Mesodermal cell (in vitro differentiated cells): ENCODE measurements at regions not wholly inside any gene's neighbourhood (a gene's known extent, or its start where the extent isn't known, plus 50 kb on each side); places are given as distances from the start of the nearest gene placed in this dataset.

Source experiments
- H3K27ac ChIP-seq: 2 replicates; pipeline ENCODE4 v1.7.0; 2013; ENCODE audit warnings: mild to moderate bottlenecking, low read depth, low read length, moderate library complexity; ENCODE audit not compliant: severe bottlenecking
- H3K36me3 ChIP-seq: 2 replicates; pipeline ENCODE4 v1.7.1; 2013; ENCODE audit warnings: mild to moderate bottlenecking, low read length, moderate library complexity; ENCODE audit not compliant: control insufficient read depth, insufficient read depth
- H3K4me1 ChIP-seq: one replicate; pipeline ENCODE4 v1.7.1; 2013; ENCODE audit warnings: mild to moderate bottlenecking, low read length; ENCODE audit not compliant: insufficient read depth, control insufficient read depth, poor library complexity, severe bottlenecking
- H3K4me3 ChIP-seq: 2 replicates; pipeline ENCODE4 v1.7.0; 2013; ENCODE audit warnings: low read length, control low read depth, mild to moderate bottlenecking; ENCODE audit not compliant: insufficient read depth, poor library complexity, severe bottlenecking; ENCODE audit errors: extremely low read depth
- H3K9me3 ChIP-seq: 2 replicates; pipeline ENCODE4 v1.7.1; 2013; ENCODE audit warnings: mild to moderate bottlenecking, low read length, moderate library complexity; ENCODE audit not compliant: control insufficient read depth
- WGBS, 2 experiments: methylation state at CpG; one replicate each; pipeline ENCODE4 v1.1.5; 2013; ENCODE audit warnings: missing lambda C conversion rate in 2 of 2; ENCODE audit not compliant: insufficient coverage in 2 of 2; 5-methylcytosine and 5-hydroxymethylcytosine counted together

DNA sequence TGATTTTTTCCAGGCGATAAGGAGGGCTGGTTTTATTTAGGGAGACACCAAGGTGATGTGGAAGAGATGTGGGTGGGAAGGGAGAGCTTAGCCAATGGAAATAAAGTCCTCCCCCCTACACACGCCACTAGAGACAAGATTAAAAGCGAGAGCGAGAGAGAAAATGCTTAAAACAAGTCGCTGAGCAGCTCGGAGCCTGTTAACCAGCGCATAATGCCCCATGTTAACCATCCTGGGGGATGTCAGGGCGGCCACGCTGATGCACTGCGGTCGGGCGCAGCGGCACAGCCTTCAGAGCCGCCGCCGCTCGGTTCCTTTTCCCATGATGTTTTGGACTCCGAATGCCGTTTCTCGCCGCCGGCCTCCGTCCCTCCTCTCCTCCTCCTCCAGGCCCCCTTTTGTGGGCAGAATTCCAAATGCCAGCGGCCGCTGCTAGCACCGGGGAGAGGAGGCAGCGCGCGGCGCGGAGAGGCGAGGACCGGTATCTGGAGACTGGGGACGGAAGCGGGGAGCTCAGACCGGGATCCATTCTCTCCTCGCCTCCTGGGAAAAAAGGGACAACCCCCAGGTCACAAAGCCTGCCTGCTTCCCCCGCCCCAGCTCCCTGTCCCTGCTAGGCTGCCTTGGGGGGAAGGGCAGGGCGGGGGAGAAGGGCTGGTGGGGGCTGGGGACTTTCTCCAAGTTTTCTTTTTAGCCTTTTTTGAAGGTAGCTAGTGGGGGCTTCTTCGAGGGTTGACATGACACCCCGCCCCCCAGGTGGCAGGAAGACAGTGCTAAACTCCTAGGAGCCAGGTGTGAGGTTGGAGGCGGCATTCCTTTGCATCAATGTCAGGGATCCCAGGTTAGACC is 98.1 kb upstream of the CCL2 start:
- Histone ChIP-seq H3K9me3 (no peaks in the 10 kb centered on the region), H3K27ac (no peak overlapping the region), H3K4me3 (peak overlapping the region; percentile 26), H3K36me3 (no peaks in the 10 kb centered on the region), H3K4me1 (peaks cover 3% of the 10 kb centered on the region)
- WGBS, 2 experiments = 1 to 3% methylated on average over 26 to 29 of the region's 42 CpGs

DNA sequence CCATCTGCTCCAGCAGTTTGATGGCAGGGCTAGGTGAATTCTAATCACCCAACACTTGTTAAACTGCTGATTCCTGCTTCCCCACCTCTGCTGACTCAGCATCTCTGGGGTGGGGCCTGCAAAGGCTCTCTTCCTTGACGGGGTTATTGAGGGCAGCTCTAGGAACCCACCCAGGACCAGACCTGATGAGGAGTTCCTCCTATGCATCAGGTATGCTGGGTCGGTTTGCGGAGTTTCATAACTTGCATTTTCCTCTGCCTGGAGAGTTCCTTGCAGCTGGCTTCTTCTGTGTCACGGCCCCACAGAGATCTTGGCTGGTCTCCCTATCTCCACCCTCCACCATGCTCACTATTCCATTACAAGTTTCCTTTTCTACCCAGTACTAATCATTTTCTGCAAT is 93.4 kb upstream of the CCL2 start:
- H3K9me3 ChIP-seq = no peaks in the 10 kb centered on the region
- no peak overlapping the region for H3K27ac ChIP-seq
- no peak overlapping the region for H3K4me3 ChIP-seq
- WGBS, 2 experiments = 89 to 98% methylated on average over 4 of the region's 4 CpGs
- H3K4me1 ChIP-seq = peaks cover 3% of the 10 kb centered on the region
- H3K36me3 ChIP-seq = no peaks in the 10 kb centered on the region

DNA sequence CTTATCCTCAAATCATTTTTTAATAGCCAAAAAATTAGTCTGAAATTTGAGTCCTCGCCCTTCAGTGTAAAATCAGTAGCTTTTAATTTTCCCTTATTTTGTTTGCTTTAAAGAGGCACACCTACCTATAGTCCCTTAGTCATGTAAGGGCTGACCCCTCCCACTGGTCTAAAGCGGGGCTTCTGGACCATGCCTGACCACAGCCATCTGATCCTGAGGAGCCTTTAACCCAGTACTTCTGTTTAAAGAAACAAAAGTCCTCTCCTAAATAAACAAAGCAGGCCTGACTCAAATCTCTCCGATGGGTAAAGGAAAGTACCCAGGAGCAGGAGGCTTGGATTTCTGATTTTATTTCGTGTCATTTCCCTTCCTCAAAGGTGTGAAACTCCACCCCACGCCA is 92.0 kb upstream of the CCL2 start:
- H3K9me3 ChIP-seq = no peaks in the 10 kb centered on the region
- 67 to 92% methylated on average over 1 to 2 of the region's 5 CpGs for WGBS, 2 experiments
- H3K27ac ChIP-seq = no peak overlapping the region
- no peak overlapping the region for H3K4me3 ChIP-seq
- H3K4me1 ChIP-seq = no peaks in the 10 kb centered on the region
- H3K36me3 ChIP-seq = no peaks in the 10 kb centered on the region

DNA sequence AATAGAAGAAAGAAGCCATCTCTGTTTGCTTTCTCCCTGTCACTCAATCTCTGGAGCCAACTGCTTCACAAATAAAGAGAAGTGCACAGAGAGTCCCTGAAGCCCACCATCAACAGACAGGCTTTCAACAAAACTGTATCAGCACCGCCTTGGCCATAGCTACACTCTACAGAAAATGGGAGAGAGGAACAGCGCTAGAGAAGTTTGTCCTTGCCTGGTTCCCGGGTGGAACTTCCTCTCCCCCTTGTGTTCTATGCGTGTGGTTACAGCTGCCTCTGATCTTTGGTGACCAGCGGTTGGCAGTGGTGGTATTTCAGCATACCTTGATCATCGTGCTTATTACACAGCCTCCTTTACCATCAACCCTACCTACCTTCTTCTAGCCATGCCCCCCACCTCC is 91.4 kb upstream of the CCL2 start:
- H3K36me3 ChIP-seq = no peaks in the 10 kb centered on the region
- no peaks in the 10 kb centered on the region for H3K4me1 ChIP-seq
- 29 to 67% methylated on average over 2 to 5 of the region's 6 CpGs for WGBS, 2 experiments
- no peak overlapping the region for H3K27ac ChIP-seq
- no peaks in the 10 kb centered on the region for H3K9me3 ChIP-seq
- no peak overlapping the region for H3K4me3 ChIP-seq

- Histone ChIP-seq H3K4me1 (no peaks in the 10 kb centered on the region), H3K36me3 (no peaks in the 10 kb centered on the region), H3K27ac (no peak overlapping the region), H3K4me3 (no peak overlapping the region), H3K9me3 (no peaks in the 10 kb centered on the region)
- WGBS, 2 experiments = 60 to 100% methylated on average over 1 to 3 of the region's 4 CpGs
Observed at GRCh38 chr17:34164837-34165236, 90.2 kb upstream of the CCL2 start.

DNA sequence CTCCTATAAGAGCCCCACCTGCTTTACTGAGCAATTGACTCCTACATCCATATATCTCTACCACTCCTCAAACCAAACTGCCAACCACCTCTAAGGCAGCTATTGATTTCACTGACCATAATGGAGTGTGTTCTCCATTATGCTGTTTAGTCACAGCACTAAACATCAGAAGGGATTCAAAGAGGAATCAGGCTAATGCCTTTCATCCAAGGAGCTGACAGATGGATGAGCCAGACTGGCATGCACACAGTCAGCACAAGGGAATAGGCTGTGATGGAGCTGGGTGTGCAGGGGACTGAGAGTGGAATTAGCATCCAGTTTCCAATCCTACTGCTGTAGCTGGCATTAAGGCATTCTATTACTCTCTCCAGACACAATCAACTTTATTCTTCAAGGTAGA is 88.7 kb upstream of the CCL2 start:
- Histone ChIP-seq H3K36me3 (no peaks in the 10 kb centered on the region), H3K4me1 (no peaks in the 10 kb centered on the region), H3K27ac (no peak overlapping the region), H3K4me3 (no peak overlapping the region), H3K9me3 (no peaks in the 10 kb centered on the region)

DNA sequence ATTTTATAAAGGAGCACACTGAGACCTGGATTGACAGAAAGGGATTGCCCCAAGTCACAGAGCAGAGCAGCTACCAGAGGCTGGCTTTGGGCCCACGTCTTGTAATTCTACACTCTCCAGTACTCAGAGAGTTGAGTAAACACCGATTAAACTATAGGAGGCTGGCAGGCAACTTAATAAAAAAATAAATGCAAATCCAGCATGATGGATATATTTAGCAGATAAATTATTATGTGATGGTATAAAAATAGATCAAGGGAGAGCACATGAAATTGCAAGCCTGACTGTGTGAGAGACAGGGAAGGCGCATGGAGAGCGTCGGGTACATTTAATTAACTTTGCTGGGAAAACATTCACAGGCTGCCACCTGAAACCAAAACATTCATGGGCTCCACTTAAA is 87.7 kb upstream of the CCL2 start:
- H3K4me3 ChIP-seq = no peak overlapping the region
- no peak overlapping the region for H3K27ac ChIP-seq
- H3K9me3 ChIP-seq = peaks cover 6% of the 10 kb centered on the region
- WGBS, 2 experiments = 83% methylated on average over 1 of the region's 5 CpGs; no CpG with 5 or more reads in 1 of the 2 experiments
- H3K36me3 ChIP-seq = no peaks in the 10 kb centered on the region
- no peaks in the 10 kb centered on the region for H3K4me1 ChIP-seq

DNA sequence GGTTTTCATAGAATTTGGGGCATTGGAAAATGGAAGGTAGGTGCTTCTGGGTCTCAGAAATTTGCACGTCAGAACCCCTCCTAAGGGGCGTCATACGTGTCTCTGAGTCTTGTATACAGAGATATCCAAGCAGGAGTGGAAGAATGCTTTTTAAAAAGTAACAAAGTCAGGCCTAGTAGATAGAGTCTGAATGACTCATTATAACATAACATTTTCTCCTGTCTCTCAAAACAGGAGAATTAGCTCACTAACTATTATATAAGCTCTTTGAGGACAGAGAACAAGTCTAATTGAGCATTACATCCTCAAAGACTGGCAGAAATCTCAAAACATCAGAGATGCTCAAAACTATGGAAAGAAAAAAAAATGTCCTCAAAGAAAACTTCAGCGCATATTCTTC is 86.1 kb upstream of the CCL2 start:
- H3K9me3 ChIP-seq = peaks cover 10% of the 10 kb centered on the region

DNA sequence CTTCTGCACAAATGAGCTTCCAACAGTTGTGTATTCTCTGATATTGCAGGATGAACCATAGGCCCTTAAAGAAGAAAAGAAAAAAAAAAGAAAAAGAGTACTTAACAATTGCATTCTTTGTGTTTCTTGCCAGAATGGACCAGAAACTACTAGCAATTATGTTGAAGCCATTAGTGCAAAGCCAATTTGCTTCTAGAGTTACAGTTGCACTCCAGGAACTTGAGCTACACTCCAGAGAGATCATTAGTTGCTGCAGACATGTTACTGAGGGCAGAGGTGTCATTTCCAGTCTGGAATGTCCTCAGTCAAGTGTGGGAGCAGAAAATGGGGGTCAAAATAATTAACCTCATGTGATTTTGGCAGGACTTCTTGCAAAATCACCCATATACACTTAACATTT is 85.6 kb upstream of the CCL2 start:
- no peaks in the 10 kb centered on the region for H3K36me3 ChIP-seq
- H3K4me3 ChIP-seq = no peak overlapping the region
- H3K27ac ChIP-seq = no peak overlapping the region
- no peaks in the 10 kb centered on the region for H3K4me1 ChIP-seq
- peaks cover 10% of the 10 kb centered on the region for H3K9me3 ChIP-seq

More for the DNA sequence above, 86.1 kb upstream of the CCL2 start:
- Histone ChIP-seq H3K36me3 (no peaks in the 10 kb centered on the region), H3K27ac (no peak overlapping the region), H3K4me3 (no peak overlapping the region), H3K4me1 (no peaks in the 10 kb centered on the region)
- 89 to 100% methylated on average over 2 of the region's 4 CpGs for WGBS, 2 experiments

- peaks cover 10% of the 10 kb centered on the region for H3K9me3 ChIP-seq
- no peaks in the 10 kb centered on the region for H3K36me3 ChIP-seq
- H3K4me3 ChIP-seq = no peak overlapping the region
- H3K4me1 ChIP-seq = no peaks in the 10 kb centered on the region
- no peak overlapping the region for H3K27ac ChIP-seq
- 72 to 75% methylated on average over 7 to 8 of the region's 9 CpGs for WGBS, 2 experiments
Observed at GRCh38 chr17:34171245-34171818, 83.8 kb upstream of the CCL2 start.

- peaks cover 1% of the 10 kb centered on the region for H3K4me1 ChIP-seq
- H3K27ac ChIP-seq = no peak overlapping the region
- H3K9me3 ChIP-seq = peaks cover 10% of the 10 kb centered on the region
- H3K36me3 ChIP-seq = no peaks in the 10 kb centered on the region
- no peak overlapping the region for H3K4me3 ChIP-seq
Observed at GRCh38 chr17:34172390-34172918, 82.6 kb upstream of the CCL2 start.
